Tongue (tissue), 1 donor: ENCODE measurements at regions not wholly inside any gene's neighbourhood (a gene's known extent, or its start where the extent isn't known, plus 50 kb on each side); places are given as distances from the start of the nearest gene placed in this dataset.

Experiments used
- DNase-seq: peaks from one replicate; pipeline ENCODE4 v3.0.0-alpha.2; 2015

GRCh38 chr13:104832231-104832630, 1703.2 kb downstream of the EFNB2 start:
- DNase-seq, result no peak

GRCh38 chr13:104831831-104832230, 1703.6 kb downstream of the EFNB2 start:
- DNase-seq, result peak; percentile 52

- DNase-seq, result no peak
These were observed 1711.8 kb downstream of the EFNB2 start for GRCh38 chr13:104823709-104824108.

GRCh38 chr13:104823071-104823470, 1712.4 kb downstream of the EFNB2 start:
- DNase-seq, result no peak

- DNase-seq, result peak; percentile 11
These were observed 1718.2 kb downstream of the EFNB2 start for GRCh38 chr13:104817271-104817670.

- DNase-seq, result peak; percentile 63
These were observed 1718.7 kb downstream of the EFNB2 start for GRCh38 chr13:104816726-104817125.

GRCh38 chr13:104810242-104810641, 1725.2 kb downstream of the EFNB2 start:
- DNase-seq, result no peak

GRCh38 chr13:104809483-104809882, 1726.0 kb downstream of the EFNB2 start:
- no peak for DNase-seq

- DNase-seq, result no peak
These were observed 1730.1 kb downstream of the EFNB2 start for GRCh38 chr13:104805346-104805745.

- no peak for DNase-seq
These were observed 1732.9 kb upstream of the SLC10A2 start for GRCh38 chr13:104799152-104799551.

- DNase-seq, result no peak
These were observed 1732.3 kb upstream of the SLC10A2 start for GRCh38 chr13:104798486-104798885.

GRCh38 chr13:104796581-104796980, 1730.4 kb upstream of the SLC10A2 start:
- no peak for DNase-seq

GRCh38 chr13:104785952-104786351, 1719.7 kb upstream of the SLC10A2 start:
- peak; percentile 19 for DNase-seq

GRCh38 chr13:104784891-104785290, 1718.7 kb upstream of the SLC10A2 start:
- DNase-seq, result no peak

- peak; percentile 18 for DNase-seq
These were observed 1716.5 kb upstream of the SLC10A2 start for GRCh38 chr13:104782741-104783140.

GRCh38 chr13:104779311-104779993, 1713.2 kb upstream of the SLC10A2 start:
- peak; percentile 61 for DNase-seq

GRCh38 chr13:104773775-104774174, 1707.6 kb upstream of the SLC10A2 start:
- peak; percentile 43 for DNase-seq

- no peak for DNase-seq
These were observed 1703.3 kb upstream of the SLC10A2 start for GRCh38 chr13:104769545-104769944.

- no peak for DNase-seq
These were observed 1700.1 kb upstream of the SLC10A2 start for GRCh38 chr13:104766319-104766718.

GRCh38 chr13:104764600-104764999, 1698.4 kb upstream of the SLC10A2 start:
- no peak for DNase-seq

- no peak for DNase-seq
These were observed 1692.9 kb upstream of the SLC10A2 start for GRCh38 chr13:104759069-104759468.

GRCh38 chr13:104757712-104758111, 1691.5 kb upstream of the SLC10A2 start:
- peak; percentile 24 for DNase-seq

- DNase-seq, result no peak
These were observed 1684.2 kb upstream of the SLC10A2 start for GRCh38 chr13:104750377-104750776.

- DNase-seq, result no peak
These were observed 1674.5 kb upstream of the SLC10A2 start for GRCh38 chr13:104740641-104741222.
